ENCODE measurements at regions not wholly inside any gene's neighbourhood (a gene's known extent, or its start where the extent isn't known, plus 50 kb on each side); places are given as distances from the start of the nearest gene placed in this dataset.
"Not testable (repeated sequence)": the region's sequence is repeated elsewhere in the genome, so short reads cannot be mapped to it uniquely, and the experiment has no call there.

DNA sequence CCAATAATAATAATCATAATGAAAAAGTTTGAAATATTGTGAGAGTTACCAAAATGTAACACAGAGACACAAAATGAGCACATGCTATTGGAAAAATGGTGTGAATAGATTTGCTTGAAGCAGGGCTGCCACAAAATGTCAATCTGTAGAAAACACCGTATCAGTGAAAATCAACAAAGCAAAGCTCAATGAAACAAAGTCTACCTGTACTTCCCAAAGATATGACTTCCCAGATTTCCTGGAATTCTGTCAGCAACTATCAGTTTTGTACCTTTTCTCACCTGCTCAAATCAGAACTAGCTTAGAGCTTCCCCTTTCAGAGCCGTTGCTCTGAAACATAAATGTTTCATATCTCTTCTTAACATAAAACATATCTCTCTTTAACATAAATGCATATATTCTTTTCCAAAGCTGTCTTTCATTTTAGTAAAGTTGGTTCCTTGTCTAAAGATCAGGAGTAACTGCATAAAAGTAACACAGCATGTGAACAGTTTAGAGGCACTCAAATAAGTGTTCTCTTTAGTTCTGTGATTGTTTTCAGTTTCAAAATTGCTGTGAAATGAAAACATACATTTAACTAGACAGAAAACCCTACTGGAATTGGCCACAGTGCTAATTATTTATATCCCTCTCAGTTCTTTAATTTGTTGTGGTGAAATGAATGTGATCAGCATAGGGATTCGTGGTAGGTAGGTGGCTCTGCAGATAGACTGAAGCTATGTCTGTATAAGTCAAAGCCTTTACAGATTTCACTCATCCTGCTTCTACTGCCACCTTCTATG lies 262.5 kb downstream of the KCNJ3 start:
- peaks cover 4% of the 10 kb centered on the region for H3K4me1 Mint-ChIP-seq
- no peak for DNase-seq (ENCODE audit: low spot score in 2 of 2, unreplicated experiment in 2 of 2)
- H3K9me3 Mint-ChIP-seq = peaks cover 15% of the 10 kb centered on the region
- H3K36me3 Mint-ChIP-seq = no peaks in the 10 kb centered on the region
- H3K27me3 Mint-ChIP-seq (ENCODE audit: low read depth) = peaks cover 2% of the 10 kb centered on the region
- H3K4me3 Mint-ChIP-seq = no peak overlapping the region
- TF ChIP-seq, protein P1, sequence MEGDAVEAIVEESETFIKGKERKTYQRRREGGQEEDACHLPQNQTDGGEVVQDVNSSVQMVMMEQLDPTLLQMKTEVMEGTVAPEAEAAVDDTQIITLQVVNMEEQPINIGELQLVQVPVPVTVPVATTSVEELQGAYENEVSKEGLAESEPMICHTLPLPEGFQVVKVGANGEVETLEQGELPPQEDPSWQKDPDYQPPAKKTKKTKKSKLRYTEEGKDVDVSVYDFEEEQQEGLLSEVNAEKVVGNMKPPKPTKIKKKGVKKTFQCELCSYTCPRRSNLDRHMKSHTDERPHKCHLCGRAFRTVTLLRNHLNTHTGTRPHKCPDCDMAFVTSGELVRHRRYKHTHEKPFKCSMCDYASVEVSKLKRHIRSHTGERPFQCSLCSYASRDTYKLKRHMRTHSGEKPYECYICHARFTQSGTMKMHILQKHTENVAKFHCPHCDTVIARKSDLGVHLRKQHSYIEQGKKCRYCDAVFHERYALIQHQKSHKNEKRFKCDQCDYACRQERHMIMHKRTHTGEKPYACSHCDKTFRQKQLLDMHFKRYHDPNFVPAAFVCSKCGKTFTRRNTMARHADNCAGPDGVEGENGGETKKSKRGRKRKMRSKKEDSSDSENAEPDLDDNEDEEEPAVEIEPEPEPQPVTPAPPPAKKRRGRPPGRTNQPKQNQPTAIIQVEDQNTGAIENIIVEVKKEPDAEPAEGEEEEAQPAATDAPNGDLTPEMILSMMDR (IDR thresholded peaks at IDR 0.05; ENCODE audit: unreplicated experiment) = no peak
- H3K27ac Mint-ChIP-seq = no peak overlapping the region

DNA sequence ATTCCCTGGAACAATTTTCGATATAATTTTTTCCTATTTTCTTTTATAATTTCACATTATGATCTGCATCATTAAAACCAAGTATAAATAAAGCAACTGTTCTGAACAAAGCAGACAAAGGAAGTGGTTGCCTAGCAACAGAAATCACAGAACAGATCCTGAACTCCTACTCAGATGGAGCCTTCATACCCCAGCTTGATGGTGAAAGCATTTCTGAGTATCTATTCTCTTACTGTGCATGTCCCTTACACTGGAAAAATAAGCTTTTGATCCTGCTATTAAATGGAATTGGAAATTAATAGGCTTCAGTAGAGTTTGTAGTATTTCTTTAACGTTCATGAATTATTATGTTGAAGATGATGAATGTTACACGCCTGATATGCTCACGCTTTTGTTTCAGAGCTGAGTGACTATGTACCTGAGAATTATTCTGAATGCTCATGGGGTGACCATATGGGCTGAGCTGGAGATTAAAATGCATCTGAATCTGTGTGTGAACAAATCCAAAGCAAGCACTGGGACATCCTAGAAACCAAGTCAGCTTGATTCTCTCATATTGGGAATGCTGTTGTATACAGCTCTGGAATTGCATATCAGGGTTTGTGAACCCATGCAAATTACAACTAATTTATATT lies 254.0 kb downstream of the KCNJ3 start:
- Mint-ChIP-seq H3K27ac (no peak overlapping the region), H3K9me3 (peaks cover 3% of the 10 kb centered on the region), H3K27me3 (ENCODE audit: low read depth) (no peaks in the 10 kb centered on the region), H3K4me3 (no peak overlapping the region), H3K36me3 (no peaks in the 10 kb centered on the region), H3K4me1 (no peaks in the 10 kb centered on the region)
- TF ChIP-seq, protein P1 (IDR thresholded peaks at IDR 0.05; ENCODE audit: unreplicated experiment) = no peak
- no peak for DNase-seq (ENCODE audit: low spot score in 2 of 2, unreplicated experiment in 2 of 2)

DNA sequence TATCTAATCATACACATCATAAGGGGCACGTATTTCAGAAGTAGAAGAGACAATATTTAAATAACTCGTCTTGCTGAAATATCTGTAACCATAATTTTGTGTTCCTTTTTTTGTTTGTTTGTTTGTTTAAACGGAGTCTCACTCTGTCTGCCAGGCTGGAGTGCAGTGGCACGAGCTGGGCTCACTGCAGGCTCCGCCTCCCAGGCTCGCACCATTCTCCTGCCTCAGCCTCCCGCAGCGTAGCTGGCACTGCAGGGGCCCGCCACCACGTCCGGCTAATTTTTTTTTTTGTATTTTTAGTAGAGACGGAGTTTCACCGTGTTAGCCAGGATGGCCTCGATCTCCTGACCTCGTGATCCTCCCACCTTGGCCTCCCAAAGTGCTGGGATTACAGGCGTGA lies 248.9 kb downstream of the KCNJ3 start:
- DNase-seq (ENCODE audit: low spot score in 2 of 2, unreplicated experiment in 2 of 2); H3K4me3 Mint-ChIP-seq; H3K9me3 Mint-ChIP-seq; H3K36me3 Mint-ChIP-seq; H3K27me3 Mint-ChIP-seq (ENCODE audit: low read depth); H3K27ac Mint-ChIP-seq; H3K4me1 Mint-ChIP-seq: not testable (repeated sequence)

DNA sequence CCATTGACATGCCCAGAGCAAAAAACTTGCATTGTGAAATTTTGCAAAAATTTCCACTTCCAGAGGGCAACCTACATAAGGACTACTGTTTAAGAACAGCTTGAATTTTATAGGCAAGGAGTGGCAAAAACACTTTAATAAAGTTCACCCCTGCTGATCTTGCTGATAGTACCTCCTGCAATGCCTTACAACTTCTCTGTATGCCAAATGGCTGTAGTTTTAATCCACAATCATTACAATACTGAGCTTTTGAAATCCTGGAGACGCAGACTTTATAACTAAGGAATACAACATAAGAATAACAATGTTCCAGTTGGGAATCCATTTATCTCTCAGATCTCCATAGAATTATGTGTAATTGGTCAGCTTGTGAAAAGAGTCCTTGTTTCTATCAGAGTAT lies 247.5 kb downstream of the KCNJ3 start:
- no peaks in the 10 kb centered on the region for H3K9me3 Mint-ChIP-seq
- no peak overlapping the region for H3K4me3 Mint-ChIP-seq
- H3K4me1 Mint-ChIP-seq = peaks cover under 1% of the 10 kb centered on the region
- TF ChIP-seq, protein P1 (IDR thresholded peaks at IDR 0.05; ENCODE audit: unreplicated experiment) = no peak
- no peak overlapping the region for H3K27ac Mint-ChIP-seq
- no peaks in the 10 kb centered on the region for H3K36me3 Mint-ChIP-seq
- no peak for DNase-seq (ENCODE audit: low spot score in 2 of 2, unreplicated experiment in 2 of 2)
- no peaks in the 10 kb centered on the region for H3K27me3 Mint-ChIP-seq (ENCODE audit: low read depth)

DNA sequence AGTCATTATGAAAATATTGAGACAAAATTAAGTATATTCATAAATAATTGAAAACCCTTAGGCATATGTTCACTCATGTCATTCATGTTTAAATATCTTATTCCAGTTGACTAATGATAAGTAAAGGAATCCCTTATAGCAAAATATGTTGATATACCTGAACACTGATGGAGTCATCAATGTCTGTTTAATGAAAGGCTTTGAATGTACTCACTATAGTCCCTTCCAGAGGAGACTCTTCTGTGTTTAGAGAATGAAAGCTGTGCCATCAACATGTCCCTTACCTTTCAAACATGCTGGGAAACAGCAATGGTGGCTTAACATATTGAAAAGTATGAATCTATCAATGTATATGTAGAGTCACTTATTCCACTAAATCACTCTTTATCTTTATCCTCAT lies 242.9 kb downstream of the KCNJ3 start:
- DNase-seq (ENCODE audit: low spot score in 2 of 2, unreplicated experiment in 2 of 2) = no peak
- H3K4me1 Mint-ChIP-seq = peaks cover 6% of the 10 kb centered on the region

DNA sequence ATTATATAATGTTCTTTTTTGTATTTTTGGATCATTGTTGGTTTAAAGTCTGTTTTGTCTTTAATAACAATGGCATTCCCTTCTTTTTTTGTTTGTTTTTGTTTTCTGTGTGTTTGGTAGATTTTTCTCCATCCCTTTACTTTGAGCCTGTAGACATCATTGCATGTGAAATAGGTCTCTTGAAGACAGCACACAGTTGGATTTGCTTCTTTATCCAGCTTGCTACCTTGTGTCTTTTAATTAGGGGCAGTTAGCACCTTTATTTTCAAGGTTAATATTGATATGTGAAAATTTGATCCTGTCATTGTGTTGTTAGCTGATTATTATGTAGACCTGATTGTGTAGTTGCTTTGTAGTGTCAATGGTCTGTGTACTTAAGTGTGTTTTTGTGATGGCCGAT lies 235.7 kb downstream of the KCNJ3 start:
- Mint-ChIP-seq H3K27me3 (ENCODE audit: low read depth) (no peaks in the 10 kb centered on the region), H3K36me3 (peaks cover 7% of the 10 kb centered on the region), H3K4me1 (no peaks in the 10 kb centered on the region), H3K27ac (no peak overlapping the region), H3K9me3 (peaks cover 52% of the 10 kb centered on the region), H3K4me3 (no peak overlapping the region)
- TF ChIP-seq, protein P1 (IDR thresholded peaks at IDR 0.05; ENCODE audit: unreplicated experiment) = no peak
- no peak for DNase-seq (ENCODE audit: low spot score in 2 of 2, unreplicated experiment in 2 of 2)

More for the DNA sequence above, 242.9 kb downstream of the KCNJ3 start:
- H3K9me3 Mint-ChIP-seq = no peaks in the 10 kb centered on the region
- no peaks in the 10 kb centered on the region for H3K36me3 Mint-ChIP-seq
- H3K27me3 Mint-ChIP-seq (ENCODE audit: low read depth) = no peaks in the 10 kb centered on the region
- no peak overlapping the region for H3K27ac Mint-ChIP-seq
- TF ChIP-seq, protein P1 (IDR thresholded peaks at IDR 0.05; ENCODE audit: unreplicated experiment) = no peak
- H3K4me3 Mint-ChIP-seq = no peak overlapping the region

Data from mesothelial cell of epicardium (in vitro differentiated cells).